AG09319 (cell line): ENCODE measurements at regions not wholly inside any gene's neighbourhood (a gene's known extent, or its start where the extent isn't known, plus 50 kb on each side); places are given as distances from the start of the nearest gene placed in this dataset.

Source experiments
- DNase-seq: peaks from one replicate; pipeline ENCODE4 v3.0.0-alpha.2; 2010; ENCODE audit warnings: low read depth; ENCODE audit errors: extremely low read depth
- TF ChIP-seq, protein P1 (sequence below): IDR thresholded peaks from 2 replicates; pipeline ENCODE4 v1.5.1; 2011; ENCODE audit warnings: low read depth, mild to moderate bottlenecking, inconsistent platforms, low read length, moderate library complexity

- TF ChIP-seq, protein P1, sequence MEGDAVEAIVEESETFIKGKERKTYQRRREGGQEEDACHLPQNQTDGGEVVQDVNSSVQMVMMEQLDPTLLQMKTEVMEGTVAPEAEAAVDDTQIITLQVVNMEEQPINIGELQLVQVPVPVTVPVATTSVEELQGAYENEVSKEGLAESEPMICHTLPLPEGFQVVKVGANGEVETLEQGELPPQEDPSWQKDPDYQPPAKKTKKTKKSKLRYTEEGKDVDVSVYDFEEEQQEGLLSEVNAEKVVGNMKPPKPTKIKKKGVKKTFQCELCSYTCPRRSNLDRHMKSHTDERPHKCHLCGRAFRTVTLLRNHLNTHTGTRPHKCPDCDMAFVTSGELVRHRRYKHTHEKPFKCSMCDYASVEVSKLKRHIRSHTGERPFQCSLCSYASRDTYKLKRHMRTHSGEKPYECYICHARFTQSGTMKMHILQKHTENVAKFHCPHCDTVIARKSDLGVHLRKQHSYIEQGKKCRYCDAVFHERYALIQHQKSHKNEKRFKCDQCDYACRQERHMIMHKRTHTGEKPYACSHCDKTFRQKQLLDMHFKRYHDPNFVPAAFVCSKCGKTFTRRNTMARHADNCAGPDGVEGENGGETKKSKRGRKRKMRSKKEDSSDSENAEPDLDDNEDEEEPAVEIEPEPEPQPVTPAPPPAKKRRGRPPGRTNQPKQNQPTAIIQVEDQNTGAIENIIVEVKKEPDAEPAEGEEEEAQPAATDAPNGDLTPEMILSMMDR: no peak
- DNase-seq: no peak
These were observed 114.4 kb upstream of the SLIT3 start for GRCh38 chr5:169415371-169415770.

DNA sequence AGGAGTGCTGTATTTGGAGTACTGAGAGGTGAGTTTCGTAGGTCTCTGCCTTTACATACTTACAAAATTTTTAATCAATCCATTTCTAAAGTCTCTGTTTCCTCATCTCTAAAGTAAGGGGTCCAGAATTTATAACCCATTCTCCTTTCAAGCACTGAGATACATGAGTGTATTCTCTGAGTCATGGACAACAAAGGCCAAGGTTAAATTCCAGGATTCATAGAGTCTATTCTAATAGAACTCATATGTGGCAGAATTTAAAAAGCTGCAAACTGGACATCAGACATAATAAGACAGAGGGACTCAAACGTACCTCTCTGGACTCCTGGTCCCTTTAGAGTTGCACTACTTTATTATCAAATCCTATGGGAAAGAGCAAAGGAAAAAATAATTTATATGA is 112.5 kb upstream of the SLIT3 start:
- TF ChIP-seq, protein P1: no peak
- no peak for DNase-seq

DNA sequence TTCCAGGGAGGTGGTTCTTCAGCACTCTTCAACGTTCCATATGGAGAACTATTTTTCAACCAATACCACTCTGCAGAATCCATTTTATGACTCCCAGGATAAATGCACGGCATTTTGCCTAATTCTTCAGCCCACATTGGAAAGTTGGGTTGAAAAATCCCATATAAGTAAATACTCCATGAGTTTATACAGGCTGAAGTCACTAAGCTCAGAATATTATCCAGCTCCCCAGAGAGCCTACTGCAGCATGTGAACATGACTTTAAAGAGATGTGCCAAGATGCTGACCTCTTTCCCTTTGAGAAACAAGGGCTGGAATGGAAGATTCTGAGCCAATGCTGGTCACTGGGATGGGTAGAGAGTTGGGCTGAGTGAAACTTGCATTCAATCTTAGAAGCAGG is 111.9 kb upstream of the SLIT3 start:
- TF ChIP-seq, protein P1: no peak
- DNase-seq: no peak

- no peak for DNase-seq
- TF ChIP-seq, protein P1: no peak
These were observed 111.0 kb upstream of the SLIT3 start for GRCh38 chr5:169411786-169412430.

- TF ChIP-seq, protein P1: no peak
- DNase-seq: no peak
These were observed 110.3 kb upstream of the SLIT3 start for GRCh38 chr5:169410996-169411783.

DNA sequence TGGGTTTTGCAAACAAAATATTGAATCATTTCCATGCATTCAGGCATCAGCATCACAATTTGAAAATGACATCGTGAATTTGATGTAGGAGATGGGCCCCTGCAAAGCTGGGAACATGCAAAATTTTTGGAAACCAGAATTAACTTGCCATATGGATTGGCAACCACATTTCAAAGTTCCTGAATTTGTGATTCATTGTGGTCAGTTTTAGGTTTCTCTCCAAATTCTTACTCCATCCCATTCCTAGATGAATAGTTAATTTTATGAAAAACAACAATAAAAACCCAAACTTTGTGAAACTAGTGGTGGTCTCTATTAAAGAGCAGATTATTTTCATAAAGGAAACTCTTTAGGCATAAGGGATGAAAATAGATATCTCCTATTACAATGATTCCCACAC is 107.8 kb upstream of the SLIT3 start:
- DNase-seq: no peak
- TF ChIP-seq, protein P1: no peak

DNA sequence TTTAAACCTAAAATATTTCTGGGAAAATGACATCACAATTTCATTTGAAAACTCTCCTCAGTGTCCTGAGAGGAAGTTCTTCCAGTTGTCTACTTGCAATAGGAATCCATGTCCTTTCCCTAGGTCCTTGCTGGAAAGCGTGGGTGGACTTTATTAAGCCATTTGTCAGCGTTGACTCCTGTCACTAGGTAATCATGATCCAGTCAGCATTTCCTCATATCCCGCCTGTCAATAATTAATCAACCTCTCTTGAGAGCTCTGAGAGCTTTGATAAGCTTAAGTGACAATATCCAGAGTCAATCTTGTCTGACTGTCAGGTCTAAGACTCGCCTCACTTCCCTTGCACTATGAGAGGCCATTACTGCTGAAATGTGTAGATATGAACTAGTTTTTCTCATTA is 107.2 kb upstream of the SLIT3 start:
- DNase-seq: no peak
- TF ChIP-seq, protein P1: no peak
